ENCODE measurements at regions not wholly inside any gene's neighbourhood (a gene's known extent, or its start where the extent isn't known, plus 50 kb on each side); places are given as distances from the start of the nearest gene placed in this dataset.

GRCh38 chr3:17810759-17811158 lies 68.3 kb upstream of the TBC1D5 start:
- Histone ChIP-seq H3K4me3 (ENCODE audit: low read length) (no peak overlapping the region), H3K9me3 (ENCODE audit: low read length) (no peaks in the 10 kb centered on the region), H2AFZ (ENCODE audit: low read depth, low read length) (no peak overlapping the region), H3K36me3 (ENCODE audit: insufficient read depth, low read length) (no peaks in the 10 kb centered on the region), H3K27me3 (ENCODE audit: insufficient read depth, low read length) (no peaks in the 10 kb centered on the region), H3K4me1 (ENCODE audit: insufficient read depth, low read length) (no peaks in the 10 kb centered on the region)

- Histone ChIP-seq H3K27me3 (ENCODE audit: insufficient read depth, low read length) (no peaks in the 10 kb centered on the region), H3K9me3 (ENCODE audit: low read length) (no peaks in the 10 kb centered on the region), H3K36me3 (ENCODE audit: insufficient read depth, low read length) (no peaks in the 10 kb centered on the region), H3K4me3 (ENCODE audit: low read length) (no peak overlapping the region), H3K4me1 (ENCODE audit: insufficient read depth, low read length) (no peaks in the 10 kb centered on the region), H2AFZ (ENCODE audit: low read depth, low read length) (no peak overlapping the region)
Observed at GRCh38 chr3:17808994-17809393, 66.6 kb upstream of the TBC1D5 start.

GRCh38 chr3:17806876-17807275 lies 64.4 kb upstream of the TBC1D5 start:
- no peaks in the 10 kb centered on the region for H3K9me3 ChIP-seq (ENCODE audit: low read length)
- no peaks in the 10 kb centered on the region for H3K36me3 ChIP-seq (ENCODE audit: insufficient read depth, low read length)
- H3K4me3 ChIP-seq (ENCODE audit: low read length), result no peak overlapping the region
- no peak overlapping the region for H2AFZ ChIP-seq (ENCODE audit: low read depth, low read length)
- H3K27me3 ChIP-seq (ENCODE audit: insufficient read depth, low read length), result no peaks in the 10 kb centered on the region
- peaks cover 9% of the 10 kb centered on the region for H3K4me1 ChIP-seq (ENCODE audit: insufficient read depth, low read length)

- peaks cover 9% of the 10 kb centered on the region for H3K4me1 ChIP-seq (ENCODE audit: insufficient read depth, low read length)
- H3K4me3 ChIP-seq (ENCODE audit: low read length), result no peak overlapping the region
- no peaks in the 10 kb centered on the region for H3K9me3 ChIP-seq (ENCODE audit: low read length)
- no peaks in the 10 kb centered on the region for H3K36me3 ChIP-seq (ENCODE audit: insufficient read depth, low read length)
- no peaks in the 10 kb centered on the region for H3K27me3 ChIP-seq (ENCODE audit: insufficient read depth, low read length)
- no peak overlapping the region for H2AFZ ChIP-seq (ENCODE audit: low read depth, low read length)
Observed at GRCh38 chr3:17806201-17806600, 63.8 kb upstream of the TBC1D5 start.

GRCh38 chr3:17805461-17805940 lies 63.1 kb upstream of the TBC1D5 start:
- Histone ChIP-seq H3K36me3 (ENCODE audit: insufficient read depth, low read length) (no peaks in the 10 kb centered on the region), H2AFZ (ENCODE audit: low read depth, low read length) (no peak overlapping the region), H3K4me3 (ENCODE audit: low read length) (no peak overlapping the region), H3K4me1 (ENCODE audit: insufficient read depth, low read length) (peaks cover 9% of the 10 kb centered on the region), H3K27me3 (ENCODE audit: insufficient read depth, low read length) (no peaks in the 10 kb centered on the region), H3K9me3 (ENCODE audit: low read length) (no peaks in the 10 kb centered on the region)

GRCh38 chr3:17802950-17803349 lies 60.5 kb upstream of the TBC1D5 start:
- H2AFZ ChIP-seq (ENCODE audit: low read depth, low read length), result no peak overlapping the region
- H3K4me1 ChIP-seq (ENCODE audit: insufficient read depth, low read length), result peaks cover 9% of the 10 kb centered on the region
- no peaks in the 10 kb centered on the region for H3K9me3 ChIP-seq (ENCODE audit: low read length)
- H3K36me3 ChIP-seq (ENCODE audit: insufficient read depth, low read length), result no peaks in the 10 kb centered on the region
- no peaks in the 10 kb centered on the region for H3K27me3 ChIP-seq (ENCODE audit: insufficient read depth, low read length)
- H3K4me3 ChIP-seq (ENCODE audit: low read length), result no peak overlapping the region

- H3K4me1 ChIP-seq (ENCODE audit: insufficient read depth, low read length), result peaks cover 9% of the 10 kb centered on the region
- no peaks in the 10 kb centered on the region for H3K36me3 ChIP-seq (ENCODE audit: insufficient read depth, low read length)
- no peak overlapping the region for H3K4me3 ChIP-seq (ENCODE audit: low read length)
- no peak overlapping the region for H2AFZ ChIP-seq (ENCODE audit: low read depth, low read length)
- H3K9me3 ChIP-seq (ENCODE audit: low read length), result no peaks in the 10 kb centered on the region
- H3K27me3 ChIP-seq (ENCODE audit: insufficient read depth, low read length), result no peaks in the 10 kb centered on the region
Observed at GRCh38 chr3:17801131-17801530, 58.7 kb upstream of the TBC1D5 start.

- Histone ChIP-seq H3K9me3 (ENCODE audit: low read length) (no peaks in the 10 kb centered on the region), H3K36me3 (ENCODE audit: insufficient read depth, low read length) (no peaks in the 10 kb centered on the region), H2AFZ (ENCODE audit: low read depth, low read length) (no peak overlapping the region), H3K4me3 (ENCODE audit: low read length) (no peak overlapping the region), H3K27me3 (ENCODE audit: insufficient read depth, low read length) (no peaks in the 10 kb centered on the region), H3K4me1 (ENCODE audit: insufficient read depth, low read length) (peaks cover 9% of the 10 kb centered on the region)
Observed at GRCh38 chr3:17800232-17800631, 57.8 kb upstream of the TBC1D5 start.

- no peaks in the 10 kb centered on the region for H3K9me3 ChIP-seq (ENCODE audit: low read length)
- no peaks in the 10 kb centered on the region for H3K36me3 ChIP-seq (ENCODE audit: insufficient read depth, low read length)
- no peak overlapping the region for H3K4me3 ChIP-seq (ENCODE audit: low read length)
- H2AFZ ChIP-seq (ENCODE audit: low read depth, low read length), result no peak overlapping the region
- peaks cover 9% of the 10 kb centered on the region for H3K4me1 ChIP-seq (ENCODE audit: insufficient read depth, low read length)
- H3K27me3 ChIP-seq (ENCODE audit: insufficient read depth, low read length), result no peaks in the 10 kb centered on the region
Observed at GRCh38 chr3:17799312-17799711, 56.9 kb upstream of the TBC1D5 start.

GRCh38 chr3:17798000-17798399 lies 55.6 kb upstream of the TBC1D5 start:
- H3K9me3 ChIP-seq (ENCODE audit: low read length), result no peaks in the 10 kb centered on the region
- H2AFZ ChIP-seq (ENCODE audit: low read depth, low read length), result no peak overlapping the region
- H3K4me1 ChIP-seq (ENCODE audit: insufficient read depth, low read length), result peaks cover 7% of the 10 kb centered on the region
- H3K36me3 ChIP-seq (ENCODE audit: insufficient read depth, low read length), result no peaks in the 10 kb centered on the region
- H3K27me3 ChIP-seq (ENCODE audit: insufficient read depth, low read length), result no peaks in the 10 kb centered on the region
- H3K4me3 ChIP-seq (ENCODE audit: low read length), result no peak overlapping the region

- H3K4me1 ChIP-seq (ENCODE audit: insufficient read depth, low read length), result no peaks in the 10 kb centered on the region
- no peaks in the 10 kb centered on the region for H3K27me3 ChIP-seq (ENCODE audit: insufficient read depth, low read length)
- no peaks in the 10 kb centered on the region for H3K36me3 ChIP-seq (ENCODE audit: insufficient read depth, low read length)
- H3K4me3 ChIP-seq (ENCODE audit: low read length), result no peak overlapping the region
- no peak overlapping the region for H2AFZ ChIP-seq (ENCODE audit: low read depth, low read length)
- no peaks in the 10 kb centered on the region for H3K9me3 ChIP-seq (ENCODE audit: low read length)
Observed at GRCh38 chr3:17795711-17796110, 53.3 kb upstream of the TBC1D5 start.

GRCh38 chr3:17795280-17795679 lies 52.8 kb upstream of the TBC1D5 start:
- Histone ChIP-seq H3K27me3 (ENCODE audit: insufficient read depth, low read length) (no peaks in the 10 kb centered on the region), H3K4me1 (ENCODE audit: insufficient read depth, low read length) (no peaks in the 10 kb centered on the region), H2AFZ (ENCODE audit: low read depth, low read length) (no peak overlapping the region), H3K4me3 (ENCODE audit: low read length) (no peak overlapping the region), H3K36me3 (ENCODE audit: insufficient read depth, low read length) (no peaks in the 10 kb centered on the region), H3K9me3 (ENCODE audit: low read length) (no peaks in the 10 kb centered on the region)

GRCh38 chr3:17793542-17794195 lies 51.2 kb upstream of the TBC1D5 start:
- no peaks in the 10 kb centered on the region for H3K9me3 ChIP-seq (ENCODE audit: low read length)
- H3K36me3 ChIP-seq (ENCODE audit: insufficient read depth, low read length), result no peaks in the 10 kb centered on the region
- H3K27me3 ChIP-seq (ENCODE audit: insufficient read depth, low read length), result no peaks in the 10 kb centered on the region
- H2AFZ ChIP-seq (ENCODE audit: low read depth, low read length), result no peak overlapping the region
- H3K4me3 ChIP-seq (ENCODE audit: low read length), result no peak overlapping the region
- no peaks in the 10 kb centered on the region for H3K4me1 ChIP-seq (ENCODE audit: insufficient read depth, low read length)
